ENCODE measurements at regions not wholly inside any gene's neighbourhood (a gene's known extent, or its start where the extent isn't known, plus 50 kb on each side); places are given as distances from the start of the nearest gene placed in this dataset.

GRCh38 chr7:30224511-30225062 is 59.8 kb upstream of the ZNRF2 start:
- TF ChIP-seq CTCF (IDR thresholded peaks at IDR 0.05; ENCODE audit: low read length): no peak
- no peak for TF ChIP-seq EZH2 (optimal IDR thresholded peaks at IDR 0.05; ENCODE audit: low read depth, low read length)

Data from MM.1S (cell line).